A673 (cell line): ENCODE measurements at regions not wholly inside any gene's neighbourhood (a gene's known extent, or its start where the extent isn't known, plus 50 kb on each side); places are given as distances from the start of the nearest gene placed in this dataset.

ENCODE experiments used
- EZH2 ChIP-seq: fragments of 200-600 bp; sonication (generic); IDR thresholded peaks from 2 replicates; pipeline ENCODE4 v1.6.1; 2017; ENCODE audit warnings: borderline replicate concordance, low read depth, mild to moderate bottlenecking, mixed read lengths, antibody characterized with exemption, low read length; ENCODE audit not compliant: poor library complexity, severe bottlenecking
- TF ChIP-seq, protein P1 (sequence below): fragments of 300-800, 200-600 bp; sonication (generic); conservative IDR thresholded peaks from 2 replicates; pipeline ENCODE4 v1.5.1; 2017; ENCODE audit warnings: low read depth, mild to moderate bottlenecking, antibody characterized with exemption, low read length, moderate library complexity, mixed read lengths

DNA sequence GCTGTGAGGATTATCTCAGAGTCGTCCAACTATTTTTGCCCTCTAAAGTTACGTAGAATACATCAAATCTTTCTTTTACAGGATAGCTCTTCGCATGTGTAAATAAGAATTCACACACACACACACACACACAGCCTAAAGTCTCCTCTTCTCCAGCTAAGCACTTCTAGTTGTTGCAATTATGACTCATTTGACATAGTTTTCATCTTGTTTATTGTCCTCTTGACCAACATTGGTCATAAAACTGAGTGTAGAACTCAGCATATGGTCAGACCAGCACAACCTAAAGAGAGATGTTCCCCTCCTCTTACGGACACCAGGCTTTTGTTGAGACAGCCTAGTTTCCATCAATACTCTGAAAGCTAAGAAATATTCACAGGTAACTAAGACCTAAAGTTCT, 234.2 kb downstream of the BLID start:
- TF ChIP-seq, protein P1, sequence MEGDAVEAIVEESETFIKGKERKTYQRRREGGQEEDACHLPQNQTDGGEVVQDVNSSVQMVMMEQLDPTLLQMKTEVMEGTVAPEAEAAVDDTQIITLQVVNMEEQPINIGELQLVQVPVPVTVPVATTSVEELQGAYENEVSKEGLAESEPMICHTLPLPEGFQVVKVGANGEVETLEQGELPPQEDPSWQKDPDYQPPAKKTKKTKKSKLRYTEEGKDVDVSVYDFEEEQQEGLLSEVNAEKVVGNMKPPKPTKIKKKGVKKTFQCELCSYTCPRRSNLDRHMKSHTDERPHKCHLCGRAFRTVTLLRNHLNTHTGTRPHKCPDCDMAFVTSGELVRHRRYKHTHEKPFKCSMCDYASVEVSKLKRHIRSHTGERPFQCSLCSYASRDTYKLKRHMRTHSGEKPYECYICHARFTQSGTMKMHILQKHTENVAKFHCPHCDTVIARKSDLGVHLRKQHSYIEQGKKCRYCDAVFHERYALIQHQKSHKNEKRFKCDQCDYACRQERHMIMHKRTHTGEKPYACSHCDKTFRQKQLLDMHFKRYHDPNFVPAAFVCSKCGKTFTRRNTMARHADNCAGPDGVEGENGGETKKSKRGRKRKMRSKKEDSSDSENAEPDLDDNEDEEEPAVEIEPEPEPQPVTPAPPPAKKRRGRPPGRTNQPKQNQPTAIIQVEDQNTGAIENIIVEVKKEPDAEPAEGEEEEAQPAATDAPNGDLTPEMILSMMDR, result no peak
- TF ChIP-seq EZH2, result no peak
